HEK293 (cell line): ENCODE measurements at regions not wholly inside any gene's neighbourhood (a gene's known extent, or its start where the extent isn't known, plus 50 kb on each side); places are given as distances from the start of the nearest gene placed in this dataset.

Source experiments
- CTCF ChIP-seq: fragments of 450-650 bp; formaldehyde crosslinking; IDR thresholded peaks from 2 replicates; pipeline ENCODE4 v1.5.1; 2016; ENCODE audit warnings: missing biosample characterization, missing genetic modification characterization
- YY1 ChIP-seq: fragments of 450-650 bp; formaldehyde crosslinking; IDR thresholded peaks from 2 replicates; pipeline ENCODE4 v1.5.1; 2018; ENCODE audit warnings: missing biosample characterization, missing genetic modification characterization
- ZBTB49 ChIP-seq: fragments of 450-650 bp; formaldehyde crosslinking; IDR thresholded peaks from 2 replicates; pipeline ENCODE4 v1.5.1; 2016; ENCODE audit warnings: missing biosample characterization, missing genetic modification characterization, low read depth
- ZFP41 ChIP-seq: fragments of 450-650 bp; formaldehyde crosslinking; IDR thresholded peaks from 2 replicates; pipeline ENCODE4 v1.5.1; 2016; ENCODE audit warnings: missing biosample characterization, missing genetic modification characterization, borderline replicate concordance
- ZNF311 ChIP-seq: fragments of 450-650 bp; formaldehyde crosslinking; IDR thresholded peaks from 2 replicates; pipeline ENCODE4 v1.5.1; 2017; ENCODE audit warnings: missing biosample characterization, missing genetic modification characterization, borderline replicate concordance
- ZNF792 ChIP-seq: fragments of 450-650 bp; formaldehyde crosslinking; IDR thresholded peaks from 2 replicates; pipeline ENCODE4 v1.5.1; 2016; ENCODE audit warnings: missing biosample characterization, missing genetic modification characterization
- TF ChIP-seq, protein P1 (sequence below): fragments of 450-650 bp; formaldehyde crosslinking; IDR thresholded peaks from 2 replicates; pipeline ENCODE4 v1.5.1; 2016; ENCODE audit warnings: missing biosample characterization, missing genetic modification characterization, low read depth

DNA sequence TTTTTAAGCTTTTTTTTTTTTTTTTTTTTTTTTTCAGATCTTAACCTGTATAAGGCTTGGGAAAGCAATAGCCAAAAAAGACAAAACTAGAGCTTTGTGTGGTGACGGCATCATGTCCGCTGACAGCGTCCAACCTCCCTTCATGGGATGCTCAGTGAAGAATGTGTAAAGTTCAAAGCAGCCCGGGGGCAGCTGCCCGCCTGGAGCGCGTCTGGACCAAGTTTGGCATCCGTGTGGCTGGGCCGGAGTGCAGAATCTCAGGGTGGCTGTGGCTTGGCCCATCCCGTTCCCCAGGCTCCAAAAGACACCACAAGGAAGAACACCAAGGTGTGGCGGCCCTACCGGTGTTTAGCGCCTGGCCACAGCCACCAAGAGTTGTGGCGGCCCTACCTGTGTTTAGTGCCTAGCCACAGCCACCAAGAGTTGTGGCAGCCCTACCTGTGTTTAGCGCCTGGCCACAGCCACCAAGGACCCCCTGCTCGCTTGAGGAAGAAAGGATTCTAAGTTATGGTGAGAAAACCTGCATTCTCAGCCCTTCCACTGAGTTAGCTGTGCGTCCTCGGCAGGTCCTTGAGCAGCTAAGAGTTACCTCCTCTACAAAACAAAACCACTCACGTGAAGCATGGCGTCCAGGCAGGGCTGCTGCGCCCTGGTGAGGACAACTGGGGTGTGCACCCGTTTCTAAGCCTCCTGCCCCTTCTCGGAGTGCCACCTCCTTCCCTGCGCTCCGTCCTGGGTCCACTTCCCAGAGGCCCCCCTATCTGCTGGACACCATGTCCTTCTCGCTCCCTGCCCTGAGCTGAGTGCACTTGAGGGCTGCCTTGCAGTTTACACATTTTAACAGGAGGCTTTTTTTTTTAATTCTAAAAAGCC is 103.6 kb upstream of the SALL3 start:
- no peak for TF ChIP-seq YY1 (tag by site-specific recombination)
- TF ChIP-seq CTCF (tag by site-specific recombination): no peak
- no peak for TF ChIP-seq ZNF792
- TF ChIP-seq, protein P1, sequence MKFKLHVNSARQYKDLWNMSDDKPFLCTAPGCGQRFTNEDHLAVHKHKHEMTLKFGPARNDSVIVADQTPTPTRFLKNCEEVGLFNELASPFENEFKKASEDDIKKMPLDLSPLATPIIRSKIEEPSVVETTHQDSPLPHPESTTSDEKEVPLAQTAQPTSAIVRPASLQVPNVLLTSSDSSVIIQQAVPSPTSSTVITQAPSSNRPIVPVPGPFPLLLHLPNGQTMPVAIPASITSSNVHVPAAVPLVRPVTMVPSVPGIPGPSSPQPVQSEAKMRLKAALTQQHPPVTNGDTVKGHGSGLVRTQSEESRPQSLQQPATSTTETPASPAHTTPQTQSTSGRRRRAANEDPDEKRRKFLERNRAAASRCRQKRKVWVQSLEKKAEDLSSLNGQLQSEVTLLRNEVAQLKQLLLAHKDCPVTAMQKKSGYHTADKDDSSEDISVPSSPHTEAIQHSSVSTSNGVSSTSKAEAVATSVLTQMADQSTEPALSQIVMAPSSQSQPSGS (tag by site-specific recombination): no peak
- TF ChIP-seq ZFP41: no peak
- no peak for TF ChIP-seq ZBTB49 (tag by site-specific recombination)
- no peak for TF ChIP-seq ZNF311 (tag by site-specific recombination)
